ENCODE measurements at regions not wholly inside any gene's neighbourhood (a gene's known extent, or its start where the extent isn't known, plus 50 kb on each side); places are given as distances from the start of the nearest gene placed in this dataset.

GRCh38 chr6:19918436-19918835, 81.3 kb downstream of the ID4 start:
- intact Hi-C loops (cut with DNase I; ENCODE audit: low total_unique reads) = no loop called here
- peaks cover 0 to 17% of the 10 kb centered on the region in 2 donors for H3K9me3 ChIP-seq
- no peaks in the 10 kb centered on the region for H3K36me3 ChIP-seq
- H3K27me3 ChIP-seq = no peaks in the 10 kb centered on the region
- no peak for DNase-seq (ENCODE audit: low spot score in 2 of 2)
- no peaks in the 10 kb centered on the region for H3K4me1 ChIP-seq
- TF ChIP-seq POLR2A (IDR thresholded peaks at IDR 0.05) (no peak), POLR2AphosphoS5 (IDR thresholded peaks at IDR 0.05) (no peak)
- no peak overlapping the region for H3K27ac ChIP-seq
- H3K4me3 ChIP-seq = no peak overlapping the region

DNA sequence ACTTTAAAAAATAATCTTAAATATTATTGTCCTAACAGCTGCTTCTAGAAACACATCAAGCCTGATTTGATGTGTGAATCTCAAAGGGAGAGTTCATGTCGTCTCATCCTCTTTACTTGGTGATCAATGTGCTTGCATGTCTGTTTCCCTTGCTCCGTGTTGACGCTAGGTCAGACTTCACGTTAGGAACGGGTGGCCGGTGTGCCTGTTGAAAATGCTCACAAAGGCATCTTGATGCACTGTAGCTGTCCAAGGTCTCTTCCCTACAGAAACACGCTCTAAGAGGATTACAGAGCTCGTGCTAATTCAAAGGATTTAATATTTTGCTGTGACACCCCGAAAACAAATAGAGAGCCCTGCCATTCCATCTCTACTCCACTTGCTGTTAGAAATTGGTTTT, 84.6 kb downstream of the ID4 start:
- no peak overlapping the region for H3K4me3 ChIP-seq
- intact Hi-C loops (cut with DNase I; ENCODE audit: low total_unique reads) = no loop called here
- TF ChIP-seq POLR2A (IDR thresholded peaks at IDR 0.05) (no peak), POLR2AphosphoS5 (IDR thresholded peaks at IDR 0.05) (no peak)
- TF ChIP-seq, protein P1, sequence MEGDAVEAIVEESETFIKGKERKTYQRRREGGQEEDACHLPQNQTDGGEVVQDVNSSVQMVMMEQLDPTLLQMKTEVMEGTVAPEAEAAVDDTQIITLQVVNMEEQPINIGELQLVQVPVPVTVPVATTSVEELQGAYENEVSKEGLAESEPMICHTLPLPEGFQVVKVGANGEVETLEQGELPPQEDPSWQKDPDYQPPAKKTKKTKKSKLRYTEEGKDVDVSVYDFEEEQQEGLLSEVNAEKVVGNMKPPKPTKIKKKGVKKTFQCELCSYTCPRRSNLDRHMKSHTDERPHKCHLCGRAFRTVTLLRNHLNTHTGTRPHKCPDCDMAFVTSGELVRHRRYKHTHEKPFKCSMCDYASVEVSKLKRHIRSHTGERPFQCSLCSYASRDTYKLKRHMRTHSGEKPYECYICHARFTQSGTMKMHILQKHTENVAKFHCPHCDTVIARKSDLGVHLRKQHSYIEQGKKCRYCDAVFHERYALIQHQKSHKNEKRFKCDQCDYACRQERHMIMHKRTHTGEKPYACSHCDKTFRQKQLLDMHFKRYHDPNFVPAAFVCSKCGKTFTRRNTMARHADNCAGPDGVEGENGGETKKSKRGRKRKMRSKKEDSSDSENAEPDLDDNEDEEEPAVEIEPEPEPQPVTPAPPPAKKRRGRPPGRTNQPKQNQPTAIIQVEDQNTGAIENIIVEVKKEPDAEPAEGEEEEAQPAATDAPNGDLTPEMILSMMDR (IDR thresholded peaks at IDR 0.05) = no peak
- H3K4me1 ChIP-seq = no peaks in the 10 kb centered on the region
- no peak overlapping the region for H3K27ac ChIP-seq
- no peak for DNase-seq (ENCODE audit: low spot score in 2 of 2)
- H3K9me3 ChIP-seq = peaks cover 0 to 11% of the 10 kb centered on the region in 2 donors
- H3K36me3 ChIP-seq = no peaks in the 10 kb centered on the region
- no peaks in the 10 kb centered on the region for H3K27me3 ChIP-seq

- DNase-seq (ENCODE audit: low spot score in 2 of 2) = no peak
- H3K4me3 ChIP-seq = no peak overlapping the region
- intact Hi-C loops (cut with DNase I; ENCODE audit: low total_unique reads) = no loop called here
Measured at GRCh38 chr6:19925533-19925932, 88.4 kb downstream of the ID4 start.

GRCh38 chr6:19928461-19928860, 91.3 kb downstream of the ID4 start:
- intact Hi-C loops (cut with DNase I; ENCODE audit: low total_unique reads) = no loop called here
- H3K27me3 ChIP-seq = no peaks in the 10 kb centered on the region
- no peaks in the 10 kb centered on the region for H3K4me1 ChIP-seq
- no peaks in the 10 kb centered on the region for H3K36me3 ChIP-seq
- DNase-seq (ENCODE audit: low spot score in 2 of 2) = no peak
- H3K27ac ChIP-seq = no peak overlapping the region
- H3K4me3 ChIP-seq = no peak overlapping the region
- TF ChIP-seq, protein P1 (IDR thresholded peaks at IDR 0.05) = no peak
- TF ChIP-seq POLR2AphosphoS5 (IDR thresholded peaks at IDR 0.05) (no peak), POLR2A (IDR thresholded peaks at IDR 0.05) (no peak)
- H3K9me3 ChIP-seq = no peaks in the 10 kb centered on the region

More at GRCh38 chr6:19925533-19925932, 88.4 kb downstream of the ID4 start:
- Histone ChIP-seq H3K36me3 (no peaks in the 10 kb centered on the region), H3K27ac (no peak overlapping the region), H3K4me1 (no peaks in the 10 kb centered on the region), H3K27me3 (no peaks in the 10 kb centered on the region), H3K9me3 (no peaks in the 10 kb centered on the region)
- TF ChIP-seq POLR2AphosphoS5 (IDR thresholded peaks at IDR 0.05) (no peak), POLR2A (IDR thresholded peaks at IDR 0.05) (no peak)
- TF ChIP-seq, protein P1 (IDR thresholded peaks at IDR 0.05) = no peak

- TF ChIP-seq, protein P1 (IDR thresholded peaks at IDR 0.05) = no peak
- TF ChIP-seq POLR2A (IDR thresholded peaks at IDR 0.05) (no peak), POLR2AphosphoS5 (IDR thresholded peaks at IDR 0.05) (no peak)
- no peaks in the 10 kb centered on the region for H3K36me3 ChIP-seq
- no peak for DNase-seq (ENCODE audit: low spot score in 2 of 2)
Measured at GRCh38 chr6:19929312-19929711, 92.1 kb downstream of the ID4 start.

More at GRCh38 chr6:19929312-19929711, 92.1 kb downstream of the ID4 start:
- Histone ChIP-seq H3K27me3 (no peaks in the 10 kb centered on the region), H3K4me3 (no peak overlapping the region), H3K9me3 (no peaks in the 10 kb centered on the region), H3K4me1 (no peaks in the 10 kb centered on the region), H3K27ac (no peak overlapping the region)
- intact Hi-C loops (cut with DNase I; ENCODE audit: low total_unique reads) = no loop called here
